T-cell (primary cell): ENCODE measurements at regions not wholly inside any gene's neighbourhood (a gene's known extent, or its start where the extent isn't known, plus 50 kb on each side); places are given as distances from the start of the nearest gene placed in this dataset.

Experiments
- ATAC-seq, 4 experiments: fragments of 200-7000 bp in 3 of 4; fragments of 150-1000 bp in 1 of 4; cut with Tn5 transposase; replicated peaks in 1 of 4; 1 replicate in 3 of 4; 2 replicates in 1 of 4; pipeline ENCODE4 v1.10.0; 2021; ENCODE audit warnings: moderate library complexity in 3 of 4, mild to moderate bottlenecking in 2 of 4, moderate number of reproducible peaks in 1 of 4
- CTCF ChIA-PET, 2 donors: fragments of 300-600 bp; sonication (Branson Sonifier 250); formaldehyde crosslinking; loops; one replicate each; lab custom pipeline; 2022; ENCODE audit warnings: antibody characterized with exemption in 2 of 2; lab: Charles Lee
- POLR2A ChIA-PET, 2 donors: fragments of 300-600 bp; sonication (Branson Sonifier 250); formaldehyde crosslinking; loops; one replicate each; lab custom pipeline; 2022; ENCODE audit warnings: antibody characterized with exemption in 2 of 2; lab: Charles Lee
- DNase-seq, 35 experiments: peaks; one replicate each; pipeline versions ENCODE4 v3.0.0 to v3.0.0-alpha.2; 2013 to 2023
- H3K27ac ChIP-seq: one replicate; pipeline ENCODE4 v1.5.1; 2013; ENCODE audit warnings: low read length
- H3K27me3 ChIP-seq, 2 experiments: replicated peaks in 1 of 2; 1 replicate in 1 of 2; 2 replicates in 1 of 2; pipeline versions ENCODE4 v1.6.1 to v1.7.0; 2013; ENCODE audit warnings: low read length in 1 of 2, mixed read lengths in 1 of 2; ENCODE audit not compliant: control insufficient read depth in 2 of 2, insufficient read depth in 2 of 2; ENCODE audit errors: extremely low read depth in 1 of 2
- H3K36me3 ChIP-seq, 2 donors: 1 replicate in 1 of 2; 2 replicates in 1 of 2; pipeline versions ENCODE4 v1.6.1 to v1.7.0; 2013; ENCODE audit warnings: low read length in 1 of 2; ENCODE audit not compliant: control insufficient read depth in 2 of 2, insufficient read depth in 1 of 2; ENCODE audit errors: extremely low read depth in 1 of 2
- H3K4me1 ChIP-seq, 2 experiments: 1 replicate in 1 of 2; 2 replicates in 1 of 2; pipeline versions ENCODE4 v1.6.1 to v1.7.0; 2013; ENCODE audit warnings: low read length in 2 of 2, mixed read lengths in 1 of 2; ENCODE audit not compliant: insufficient read depth in 2 of 2, control insufficient read depth in 1 of 2; ENCODE audit errors: extremely low read depth in 1 of 2
- H3K4me3 ChIP-seq, 2 donors: 1 replicate in 1 of 2; 2 replicates in 1 of 2; pipeline versions ENCODE4 v1.5.1 to v1.7.0; 2013; ENCODE audit warnings: mild to moderate bottlenecking in 2 of 2, low read length in 1 of 2, moderate library complexity in 1 of 2; ENCODE audit not compliant: control insufficient read depth in 1 of 2; ENCODE audit errors: extremely low read depth in 1 of 2
- H3K9me3 ChIP-seq: 2 replicates; pipeline ENCODE4 v1.7.0; 2013
- H3K27ac Mint-ChIP-seq, 2 donors: one replicate each; pipeline ENCODE4 v1.8.0; 2020 to 2021; ENCODE audit warnings: mild to moderate bottlenecking in 2 of 2, mixed read lengths in 2 of 2
- H3K27me3 Mint-ChIP-seq, 2 donors: one replicate each; pipeline ENCODE4 v1.8.0; 2021 to 2022; ENCODE audit warnings: mixed read lengths in 2 of 2
- H3K36me3 Mint-ChIP-seq: one replicate; pipeline ENCODE4 v1.8.0; 2021; ENCODE audit warnings: mixed read lengths
- H3K4me1 Mint-ChIP-seq, 3 donors: one replicate each; pipeline ENCODE4 v1.8.0; 2020 to 2022; ENCODE audit warnings: mixed read lengths in 3 of 3, mild to moderate bottlenecking in 1 of 3
- H3K4me3 Mint-ChIP-seq, 3 donors: one replicate each; pipeline ENCODE4 v1.8.0; 2020 to 2022; ENCODE audit warnings: mild to moderate bottlenecking in 3 of 3, mixed read lengths in 3 of 3, moderate library complexity in 3 of 3
- H3K9me3 Mint-ChIP-seq, 3 donors: one replicate each; pipeline ENCODE4 v1.8.0; 2020 to 2022; ENCODE audit warnings: mixed read lengths in 3 of 3
- WGBS: methylation state at CpG from one replicate; pipeline ENCODE4 v1.1.5; 2013; ENCODE audit warnings: missing lambda C conversion rate; ENCODE audit not compliant: insufficient coverage; 5-methylcytosine and 5-hydroxymethylcytosine counted together

DNA sequence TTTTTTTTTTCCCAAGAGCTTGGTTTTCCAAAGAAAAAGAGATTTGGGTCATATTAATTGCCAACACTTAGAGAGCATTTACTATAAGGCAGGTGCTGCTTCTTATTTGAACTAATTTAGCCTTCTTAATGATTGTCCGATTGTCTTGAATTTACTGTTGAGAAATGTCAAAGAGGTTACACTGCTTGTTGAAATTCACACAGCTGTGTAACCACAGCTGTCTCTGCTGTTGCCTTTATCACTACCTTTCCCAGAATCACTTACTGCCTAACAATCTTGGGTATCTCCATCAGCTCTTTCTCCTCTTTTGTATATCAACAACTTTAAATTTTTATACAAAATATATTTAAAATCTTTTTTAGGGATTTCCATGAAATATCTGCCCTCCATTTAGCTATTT is 115.6 kb downstream of the UCHL5 start:
- H3K36me3 Mint-ChIP-seq, result no peaks in the 10 kb centered on the region
- no peaks in the 10 kb centered on the region for H3K4me1 Mint-ChIP-seq
- POLR2A ChIA-PET, result no interaction called here
- whole genome bisulfite sequencing, result no CpG with 5 or more reads among the region's 1 CpG
- DNase-seq (no peak), ATAC-seq (no peak)
- no peaks in the 10 kb centered on the region for H3K4me1 ChIP-seq
- H3K4me3 ChIP-seq, result no peak overlapping the region
- H3K27me3 ChIP-seq, result no peaks in the 10 kb centered on the region
- no peaks in the 10 kb centered on the region for H3K9me3 Mint-ChIP-seq
- H3K27ac ChIP-seq, result no peak overlapping the region
- H3K36me3 ChIP-seq, result no peaks in the 10 kb centered on the region
- H3K4me3 Mint-ChIP-seq, result no peak overlapping the region
- CTCF ChIA-PET, result interaction anchor here in 1 of 2 donors (0.5 to 0.6 kb wide), 2 partner anchors 110 to 142 kb away, joined by 3 to 4 read pairs; no protein-coding TSS in a partner anchor
- H3K27ac Mint-ChIP-seq, result no peak overlapping the region
- no peaks in the 10 kb centered on the region for H3K9me3 ChIP-seq
- no peaks in the 10 kb centered on the region for H3K27me3 Mint-ChIP-seq

DNA sequence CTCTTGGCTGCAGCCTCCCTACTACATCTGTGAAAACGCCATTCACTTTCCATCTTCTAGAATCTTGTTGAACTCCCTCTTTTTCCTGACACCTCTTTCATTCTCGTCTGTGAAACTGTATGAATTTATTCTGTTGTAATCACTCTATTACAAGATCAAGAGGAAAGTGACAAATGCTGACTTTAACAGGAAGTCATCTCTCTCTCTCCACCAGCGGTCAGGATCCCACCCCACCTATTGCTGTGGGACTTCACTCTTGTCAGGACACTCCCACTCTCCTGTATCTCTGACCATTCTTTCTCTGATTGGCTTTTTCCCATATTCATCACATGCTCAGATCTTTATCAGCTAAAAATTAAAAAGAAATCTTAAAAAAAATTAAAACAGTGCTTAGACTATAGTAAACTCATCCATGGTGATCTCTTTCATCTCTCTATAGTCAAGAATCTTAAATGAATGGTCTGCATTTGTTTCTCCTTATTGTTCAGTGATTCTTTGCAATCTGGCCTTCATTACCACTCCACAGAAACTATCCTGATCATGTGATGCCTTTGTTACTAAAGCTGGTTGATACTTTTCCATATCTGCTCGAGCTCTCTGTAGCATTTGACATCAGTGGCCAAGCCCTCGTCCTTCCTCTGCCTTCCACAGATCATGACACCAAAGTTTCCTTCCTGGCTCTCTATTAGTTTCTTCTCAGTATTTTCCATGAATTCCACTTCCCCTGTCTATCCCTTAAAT is 113.6 kb downstream of the UCHL5 start:
- Mint-ChIP-seq H3K27me3 (no peaks in the 10 kb centered on the region), H3K36me3 (peaks cover 3% of the 10 kb centered on the region), H3K9me3 (no peaks in the 10 kb centered on the region), H3K4me3 (no peak overlapping the region), H3K4me1 (no peaks in the 10 kb centered on the region), H3K27ac (no peak overlapping the region)
- ChIA-PET POLR2A (no interaction called here), CTCF (no interaction called here)
- no peaks in the 10 kb centered on the region for H3K9me3 ChIP-seq
- no peak for ATAC-seq
- no peaks in the 10 kb centered on the region for H3K36me3 ChIP-seq
- no peak for DNase-seq
- H3K4me3 ChIP-seq, result no peak overlapping the region
- WGBS, result 68% methylated on average over 3 of the region's 5 CpGs
- no peak overlapping the region for H3K27ac ChIP-seq
- no peaks in the 10 kb centered on the region for H3K27me3 ChIP-seq
- no peaks in the 10 kb centered on the region for H3K4me1 ChIP-seq

DNA sequence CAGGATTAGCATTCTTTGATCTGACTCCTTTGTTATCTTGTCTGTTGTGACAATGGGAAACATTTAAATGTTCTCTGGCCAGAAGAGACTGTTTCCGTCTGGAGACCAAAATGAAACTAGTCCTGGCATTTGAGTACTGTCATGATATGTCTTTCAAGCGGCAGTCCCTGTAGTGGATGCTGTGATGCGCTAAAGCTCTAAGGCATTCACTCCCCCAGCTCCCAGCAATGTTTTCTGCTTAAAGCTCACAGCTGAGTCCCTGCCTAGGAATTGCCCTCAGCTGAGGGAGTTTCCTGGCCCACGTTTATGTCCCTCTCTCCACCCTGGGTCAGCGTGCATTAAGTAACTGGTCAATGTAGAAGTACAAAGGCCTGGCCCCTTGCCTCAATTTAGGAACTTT is 109.4 kb downstream of the UCHL5 start:
- no peak for DNase-seq
- H3K36me3 ChIP-seq, result no peaks in the 10 kb centered on the region
- ChIA-PET POLR2A (no interaction called here), CTCF (no interaction called here)
- no peaks in the 10 kb centered on the region for H3K27me3 ChIP-seq
- Mint-ChIP-seq H3K4me1 (no peaks in the 10 kb centered on the region), H3K27ac (no peak overlapping the region), H3K36me3 (peaks cover 12% of the 10 kb centered on the region), H3K9me3 (no peaks in the 10 kb centered on the region), H3K27me3 (no peaks in the 10 kb centered on the region), H3K4me3 (no peak overlapping the region)
- H3K27ac ChIP-seq, result no peak overlapping the region
- ATAC-seq, result no peak
- H3K4me1 ChIP-seq, result no peaks in the 10 kb centered on the region
- H3K9me3 ChIP-seq, result no peaks in the 10 kb centered on the region
- H3K4me3 ChIP-seq, result no peak overlapping the region
- WGBS, result 84% methylated on average over 3 of the region's 5 CpGs

DNA sequence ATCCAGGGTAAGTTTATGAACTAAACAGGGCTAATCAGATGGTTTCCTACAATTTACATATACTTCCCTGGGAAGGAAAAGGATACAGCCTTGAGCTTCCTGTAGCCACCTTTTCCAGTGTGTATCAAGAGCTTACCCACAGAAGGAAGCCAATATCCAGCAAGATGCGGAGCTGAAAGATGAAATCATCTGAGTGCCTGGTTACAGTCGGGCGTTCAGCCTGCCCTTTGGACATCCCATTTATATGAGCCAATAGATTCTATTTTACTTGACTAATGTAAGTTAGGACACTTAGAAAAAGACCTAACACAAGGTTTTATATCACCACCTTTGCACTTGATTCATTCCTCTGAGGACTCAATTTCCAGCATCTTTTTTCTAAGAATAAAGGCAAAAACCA is 108.2 kb downstream of the UCHL5 start:
- DNase-seq (no peak), ATAC-seq (no peak)
- Histone ChIP-seq H3K4me1 (no peaks in the 10 kb centered on the region), H3K36me3 (no peaks in the 10 kb centered on the region), H3K27me3 (no peaks in the 10 kb centered on the region), H3K4me3 (no peak overlapping the region), H3K9me3 (no peaks in the 10 kb centered on the region), H3K27ac (no peak overlapping the region)
- ChIA-PET CTCF (no interaction called here), POLR2A (interaction anchor here in 1 of 2 donors (0.5 kb wide), 1 partner anchor 57 kb away, joined by 9 read pairs; no protein-coding TSS in a partner anchor)
- WGBS, result no CpG with 5 or more reads among the region's 3 CpGs
- peaks cover 18% of the 10 kb centered on the region for H3K36me3 Mint-ChIP-seq
- no peak overlapping the region for H3K4me3 Mint-ChIP-seq
- no peaks in the 10 kb centered on the region for H3K9me3 Mint-ChIP-seq
- H3K27me3 Mint-ChIP-seq, result no peaks in the 10 kb centered on the region
- no peak overlapping the region for H3K27ac Mint-ChIP-seq
- no peaks in the 10 kb centered on the region for H3K4me1 Mint-ChIP-seq

DNA sequence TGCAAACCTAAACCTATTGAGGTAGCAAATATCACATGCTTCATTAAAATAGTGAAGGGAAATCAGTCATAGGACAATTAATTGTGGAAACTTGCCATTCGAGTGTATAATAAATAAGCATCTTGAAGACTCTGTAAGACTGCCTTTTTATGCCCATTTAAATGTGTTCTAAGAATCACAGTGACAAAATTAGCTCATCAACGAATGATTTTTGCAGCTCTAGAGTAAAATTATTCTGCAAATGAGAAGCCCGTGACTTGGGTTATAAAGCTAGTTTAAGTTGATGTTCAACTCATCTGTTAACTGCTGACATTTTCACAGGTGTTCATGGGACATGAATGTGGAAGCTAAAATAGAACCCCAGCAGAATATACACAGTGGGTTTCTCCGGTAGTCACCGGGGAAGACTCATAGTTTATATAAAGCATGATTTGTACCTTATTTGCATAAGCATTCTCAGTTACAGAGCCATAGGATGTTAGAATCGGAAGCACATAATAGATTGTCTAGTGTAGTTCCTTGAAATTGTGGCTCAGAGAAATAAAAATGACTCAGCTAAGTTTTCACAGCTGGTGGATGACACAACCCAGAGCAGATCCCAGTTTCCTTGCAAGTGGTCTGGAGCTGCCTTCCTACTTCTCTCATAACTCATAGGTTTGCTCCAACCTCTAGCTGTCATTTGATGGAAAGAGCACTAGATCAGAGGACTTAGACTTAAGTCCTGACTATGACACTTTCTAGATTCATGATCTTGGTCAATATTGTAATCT is 107.3 kb downstream of the UCHL5 start:
- WGBS, result 81% methylated on average over 4 of the region's 6 CpGs
- H3K27ac ChIP-seq, result no peak overlapping the region
- H3K27ac Mint-ChIP-seq, result no peak overlapping the region
- ATAC-seq (no peak), DNase-seq (no peak)
- POLR2A ChIA-PET, result interaction anchor here in 1 of 2 donors (0.6 kb wide), 1 partner anchor 492 kb away, joined by 3 read pairs; no protein-coding TSS in a partner anchor
- H3K36me3 ChIP-seq, result no peaks in the 10 kb centered on the region
- no peaks in the 10 kb centered on the region for H3K27me3 ChIP-seq
- no peaks in the 10 kb centered on the region for H3K4me1 ChIP-seq
- no peak overlapping the region for H3K4me3 Mint-ChIP-seq
- CTCF ChIA-PET, result no interaction called here
- no peaks in the 10 kb centered on the region for H3K9me3 ChIP-seq
- no peak overlapping the region for H3K4me3 ChIP-seq
- H3K4me1 Mint-ChIP-seq, result no peaks in the 10 kb centered on the region
- H3K9me3 Mint-ChIP-seq, result no peaks in the 10 kb centered on the region
- H3K36me3 Mint-ChIP-seq, result peaks cover 25% of the 10 kb centered on the region
- no peaks in the 10 kb centered on the region for H3K27me3 Mint-ChIP-seq

DNA sequence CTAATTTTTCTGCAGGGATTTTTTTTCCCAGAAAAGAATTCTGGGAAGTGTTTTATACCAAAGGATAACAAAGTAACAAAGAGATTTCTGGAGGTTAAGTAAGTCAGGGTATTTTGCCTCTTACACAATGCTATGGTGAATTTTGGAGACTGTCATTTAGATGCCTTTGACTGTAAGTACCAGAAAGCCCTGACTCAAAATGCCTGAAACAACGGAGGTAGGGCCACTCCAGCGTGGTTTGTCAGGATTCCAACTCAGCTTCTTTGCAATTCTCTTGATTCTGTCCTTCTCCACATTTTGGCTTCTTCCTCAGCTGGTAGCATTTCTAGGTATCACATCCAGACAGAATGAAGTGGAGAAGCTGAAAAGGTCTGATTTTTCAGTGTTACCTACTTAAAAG is 106.5 kb downstream of the UCHL5 start:
- Mint-ChIP-seq H3K4me1 (no peaks in the 10 kb centered on the region), H3K36me3 (peaks cover 30% of the 10 kb centered on the region), H3K9me3 (no peaks in the 10 kb centered on the region), H3K4me3 (no peak overlapping the region), H3K27ac (no peak overlapping the region), H3K27me3 (no peaks in the 10 kb centered on the region)
- WGBS, result 80% methylated on average over 1 of the region's 2 CpGs
- H3K36me3 ChIP-seq, result no peaks in the 10 kb centered on the region
- no peaks in the 10 kb centered on the region for H3K4me1 ChIP-seq
- ChIA-PET POLR2A (interaction anchor here in 1 of 2 donors (0.6 kb wide), 1 partner anchor 493 kb away, joined by 3 read pairs; no protein-coding TSS in a partner anchor), CTCF (no interaction called here)
- no peak overlapping the region for H3K4me3 ChIP-seq
- ATAC-seq (no peak), DNase-seq (no peak)
- H3K27ac ChIP-seq, result no peak overlapping the region
- no peaks in the 10 kb centered on the region for H3K9me3 ChIP-seq
- H3K27me3 ChIP-seq, result no peaks in the 10 kb centered on the region
